Brain microvascular endothelial cell (primary cell): ENCODE measurements at regions not wholly inside any gene's neighbourhood (a gene's known extent, or its start where the extent isn't known, plus 50 kb on each side); places are given as distances from the start of the nearest gene placed in this dataset.
"Not testable (repeated sequence)": the region's sequence is repeated elsewhere in the genome, so short reads cannot be mapped to it uniquely, and the experiment has no call there.

Source experiments
- DNase-seq: peaks from one replicate; pipeline ENCODE4 v3.0.0-alpha.2; 2020
- H3K27ac ChIP-seq: fragments of 250-450 bp; sonication (Bioruptor Pico); 2 replicates; pipeline ENCODE4 v1.5.1; 2020; ENCODE audit warnings: mild to moderate bottlenecking, moderate library complexity
- H3K27me3 ChIP-seq: fragments of 250-450 bp; sonication (Bioruptor Pico); replicated peaks from 2 replicates; pipeline ENCODE4 v1.5.1; 2020; ENCODE audit warnings: mild to moderate bottlenecking
- H3K36me3 ChIP-seq: fragments of 250-450 bp; sonication (Bioruptor Pico); replicated peaks from 2 replicates; pipeline ENCODE4 v1.5.1; 2020; ENCODE audit warnings: mild to moderate bottlenecking
- H3K4me3 ChIP-seq: 2 replicates; pipeline ENCODE4 v1.5.1; 2011; ENCODE audit warnings: low read depth, mild to moderate bottlenecking, control low read depth, low read length, moderate library complexity
- in situ Hi-C: cut with HindIII; loops from 2 replicates; pipeline ENCODE4 v1.10.0; 2017; ENCODE audit warnings: low sequenced_read_pairs, low pct_ligation_motif_present
- TF ChIP-seq, protein P1 (sequence below): IDR thresholded peaks from 2 replicates; pipeline ENCODE4 v1.5.1; 2011; ENCODE audit warnings: low read depth, mild to moderate bottlenecking, moderate library complexity, low read length, control low read depth, inconsistent platforms; ENCODE audit errors: missing control alignments

DNA sequence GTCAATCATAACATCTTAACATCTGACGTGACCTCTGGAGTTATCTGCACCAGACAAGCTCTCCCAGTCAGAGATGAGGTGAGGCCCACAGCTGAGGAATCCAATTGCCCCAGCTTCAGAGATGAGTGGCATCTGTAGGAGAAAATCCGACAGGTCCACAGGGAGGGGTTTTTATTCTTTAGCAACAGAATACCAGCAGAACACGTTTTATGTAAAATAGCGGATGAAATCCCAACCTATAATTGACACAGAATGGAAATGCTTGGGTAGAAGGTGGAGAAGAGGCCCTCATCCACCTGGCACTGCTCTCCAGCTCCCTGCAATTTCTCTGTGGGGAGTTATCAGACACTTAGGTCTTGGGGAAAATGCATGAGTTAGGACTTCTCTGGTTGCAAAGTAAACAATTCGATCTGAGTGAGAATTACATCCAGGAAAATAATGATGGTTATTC is 144.2 kb upstream of the NRP1 start:
- DNase-seq, result no peak
- TF ChIP-seq, protein P1, sequence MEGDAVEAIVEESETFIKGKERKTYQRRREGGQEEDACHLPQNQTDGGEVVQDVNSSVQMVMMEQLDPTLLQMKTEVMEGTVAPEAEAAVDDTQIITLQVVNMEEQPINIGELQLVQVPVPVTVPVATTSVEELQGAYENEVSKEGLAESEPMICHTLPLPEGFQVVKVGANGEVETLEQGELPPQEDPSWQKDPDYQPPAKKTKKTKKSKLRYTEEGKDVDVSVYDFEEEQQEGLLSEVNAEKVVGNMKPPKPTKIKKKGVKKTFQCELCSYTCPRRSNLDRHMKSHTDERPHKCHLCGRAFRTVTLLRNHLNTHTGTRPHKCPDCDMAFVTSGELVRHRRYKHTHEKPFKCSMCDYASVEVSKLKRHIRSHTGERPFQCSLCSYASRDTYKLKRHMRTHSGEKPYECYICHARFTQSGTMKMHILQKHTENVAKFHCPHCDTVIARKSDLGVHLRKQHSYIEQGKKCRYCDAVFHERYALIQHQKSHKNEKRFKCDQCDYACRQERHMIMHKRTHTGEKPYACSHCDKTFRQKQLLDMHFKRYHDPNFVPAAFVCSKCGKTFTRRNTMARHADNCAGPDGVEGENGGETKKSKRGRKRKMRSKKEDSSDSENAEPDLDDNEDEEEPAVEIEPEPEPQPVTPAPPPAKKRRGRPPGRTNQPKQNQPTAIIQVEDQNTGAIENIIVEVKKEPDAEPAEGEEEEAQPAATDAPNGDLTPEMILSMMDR, result no peak
- Histone ChIP-seq H3K27ac (no peak overlapping the region), H3K36me3 (no peaks in the 10 kb centered on the region), H3K4me3 (no peak overlapping the region), H3K27me3 (no peaks in the 10 kb centered on the region)
- in situ Hi-C loops, result no loop called here

DNA sequence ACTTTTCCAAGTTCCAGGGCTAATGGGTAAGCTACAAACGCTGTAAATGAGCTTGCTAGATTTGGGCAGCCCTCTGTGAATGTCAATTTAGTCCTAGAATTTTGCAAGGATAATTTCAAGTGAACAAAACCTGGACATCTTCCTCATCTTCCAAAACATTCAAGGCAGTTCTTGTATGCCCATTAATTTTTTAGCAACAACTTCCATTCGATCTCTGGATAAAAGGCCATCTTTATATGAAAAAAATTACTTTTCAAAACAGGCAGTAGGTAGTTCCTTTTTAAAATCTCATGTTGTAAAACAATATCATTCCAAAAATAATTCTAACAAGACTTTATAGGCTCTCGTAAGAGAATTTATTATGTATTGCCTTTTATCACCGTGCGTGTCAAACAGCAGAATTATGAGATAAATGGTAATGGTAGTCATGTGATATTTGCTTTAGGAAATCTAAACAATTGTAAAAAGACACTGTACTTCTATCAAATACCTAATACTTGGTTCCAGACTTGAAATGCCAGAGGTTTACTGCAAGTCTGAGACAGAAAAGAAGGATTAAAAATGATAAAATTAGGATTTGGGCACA is 143.7 kb upstream of the NRP1 start:
- Histone ChIP-seq H3K4me3 (no peak overlapping the region), H3K27ac (no peak overlapping the region), H3K36me3 (no peaks in the 10 kb centered on the region), H3K27me3 (no peaks in the 10 kb centered on the region)
- TF ChIP-seq, protein P1, result no peak
- in situ Hi-C loops, result no loop called here
- DNase-seq, result no peak

DNA sequence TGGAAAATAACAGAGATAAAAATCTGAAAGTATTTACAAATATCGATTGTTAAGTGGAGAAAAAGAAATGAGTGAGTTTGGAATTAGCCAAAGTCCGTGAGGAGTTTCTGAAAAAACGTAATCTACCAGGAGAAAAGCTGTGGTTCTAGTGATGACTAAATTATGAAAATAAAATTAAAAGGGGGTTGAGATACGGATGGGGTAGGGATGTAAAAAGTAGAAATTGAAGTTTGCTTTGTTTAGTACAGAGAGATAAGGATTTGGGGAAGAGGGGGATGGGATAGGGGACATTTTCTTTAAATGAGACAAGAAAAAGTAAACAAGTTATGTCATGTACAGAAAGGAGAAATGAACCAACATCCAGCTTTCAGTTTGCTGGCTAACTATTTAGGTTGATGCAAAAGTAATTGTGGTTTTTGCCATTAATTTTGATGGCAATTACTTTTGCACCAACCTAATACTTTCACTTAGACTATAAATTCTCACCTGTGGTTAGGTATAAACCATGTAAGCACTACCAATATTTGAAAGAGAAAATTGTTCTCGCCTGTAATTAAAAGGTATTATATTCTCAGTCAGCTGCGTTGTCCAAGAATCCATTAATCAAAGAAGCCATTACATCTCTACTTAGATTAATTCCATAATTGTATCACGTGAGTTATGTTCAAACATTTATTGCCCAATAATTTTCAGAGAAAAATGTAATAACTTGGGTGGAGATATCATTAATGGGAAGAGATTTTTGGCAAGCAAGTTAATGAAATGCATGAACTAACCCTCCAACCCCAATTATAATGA is 143.0 kb upstream of the NRP1 start:
- TF ChIP-seq, protein P1, result no peak
- in situ Hi-C loops, result no loop called here
- no peak for DNase-seq

DNA sequence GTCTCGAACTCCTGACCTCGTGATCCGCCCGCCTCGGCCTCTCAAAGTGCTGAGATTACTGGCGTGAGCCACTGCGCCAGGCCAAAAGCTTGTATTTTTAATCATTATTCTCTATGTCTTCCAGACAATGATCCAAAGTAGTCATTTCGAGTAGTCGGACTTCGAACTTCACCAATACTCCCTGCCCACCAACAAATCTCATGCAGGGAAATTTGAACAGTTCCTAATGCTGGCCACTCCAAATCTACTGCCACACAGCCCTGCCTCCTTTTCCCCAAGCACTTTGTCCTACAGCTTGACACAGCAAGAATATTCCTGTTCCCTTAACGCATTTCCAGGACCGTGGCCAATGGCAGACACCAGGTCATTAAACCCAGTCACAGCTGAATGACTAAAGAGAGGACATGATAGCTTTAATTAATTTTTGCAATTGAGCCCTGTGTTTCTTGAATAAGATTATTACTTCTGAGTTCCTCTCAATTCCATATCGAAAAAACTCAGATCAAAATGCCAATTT is 142.3 kb upstream of the NRP1 start:
- DNase-seq, result no peak
- Histone ChIP-seq H3K27me3 (no peaks in the 10 kb centered on the region), H3K36me3 (no peaks in the 10 kb centered on the region), H3K4me3 (no peak overlapping the region), H3K27ac (no peak overlapping the region)
- TF ChIP-seq, protein P1, result no peak
- in situ Hi-C loops, result no loop called here

More for the DNA sequence above, 143.0 kb upstream of the NRP1 start:
- Histone ChIP-seq H3K36me3 (no peaks in the 10 kb centered on the region), H3K27me3 (no peaks in the 10 kb centered on the region), H3K27ac (no peak overlapping the region), H3K4me3 (no peak overlapping the region)

DNA sequence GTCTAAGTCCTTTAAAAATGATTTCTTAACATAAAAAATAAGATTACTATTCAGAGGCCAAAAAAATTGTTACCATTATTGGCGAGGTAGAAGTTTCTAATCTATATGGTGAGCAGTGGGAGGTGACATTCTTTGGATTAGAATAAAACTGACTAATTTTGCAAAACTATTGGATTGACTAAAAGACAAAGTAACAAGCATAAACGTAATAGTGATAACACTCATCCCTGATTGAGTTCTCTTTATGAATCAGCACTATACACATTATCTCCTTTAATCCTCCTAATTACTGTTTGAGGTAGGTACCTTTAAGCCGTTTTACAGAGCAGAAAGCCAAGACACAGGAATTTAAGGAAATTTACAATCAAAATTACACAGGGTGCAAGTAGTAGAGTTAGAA is 139.2 kb upstream of the NRP1 start:
- no peak for DNase-seq
- Histone ChIP-seq H3K27ac (no peak overlapping the region), H3K27me3 (no peaks in the 10 kb centered on the region), H3K36me3 (no peaks in the 10 kb centered on the region), H3K4me3 (no peak overlapping the region)
- TF ChIP-seq, protein P1, result no peak
- in situ Hi-C loops, result no loop called here

DNA sequence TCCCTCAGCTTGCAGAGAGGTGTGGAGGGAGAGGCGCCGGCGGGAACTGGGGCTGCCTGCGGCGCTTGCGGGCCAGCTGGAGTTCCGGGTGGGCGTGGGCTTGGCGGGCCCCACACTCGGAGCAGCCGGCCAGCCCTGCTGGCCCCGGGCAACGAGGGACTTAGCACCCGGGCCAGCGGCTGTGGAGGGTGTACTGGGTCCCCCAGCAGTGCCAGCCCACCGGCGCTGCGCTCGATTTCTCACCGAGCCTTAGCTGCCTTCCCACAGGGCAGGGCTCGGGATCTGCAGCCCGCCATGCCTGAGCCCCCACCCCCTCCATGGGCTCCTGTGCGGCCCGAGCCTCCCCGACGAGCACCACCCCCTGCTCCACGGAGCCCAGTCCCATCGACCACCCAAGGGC is 133.5 kb upstream of the NRP1 start:
- H3K4me3 ChIP-seq, H3K36me3 ChIP-seq, H3K27ac ChIP-seq, DNase-seq, H3K27me3 ChIP-seq, in situ Hi-C loops: not testable (repeated sequence)
